D721Med (cell line): ENCODE measurements at regions not wholly inside any gene's neighbourhood (a gene's known extent, or its start where the extent isn't known, plus 50 kb on each side); places are given as distances from the start of the nearest gene placed in this dataset.

Experiments
- DNase-seq: peaks from one replicate; pipeline ENCODE4 v3.0.0; 2011; ENCODE audit warnings: low spot score; ENCODE audit not compliant: insufficient read length
- FAIRE-seq: peaks from 2 replicates; lab custom pipeline; 2011; peaks lifted over from hg19 to GRCh38; lab: Jason Lieb, UNC
- TF ChIP-seq, protein P1 (sequence below): IDR thresholded peaks from 2 replicates; pipeline ENCODE4 v1.5.1; 2012; ENCODE audit warnings: mild to moderate bottlenecking, control low read depth; ENCODE audit not compliant: insufficient read depth; ENCODE audit errors: missing control alignments

DNA sequence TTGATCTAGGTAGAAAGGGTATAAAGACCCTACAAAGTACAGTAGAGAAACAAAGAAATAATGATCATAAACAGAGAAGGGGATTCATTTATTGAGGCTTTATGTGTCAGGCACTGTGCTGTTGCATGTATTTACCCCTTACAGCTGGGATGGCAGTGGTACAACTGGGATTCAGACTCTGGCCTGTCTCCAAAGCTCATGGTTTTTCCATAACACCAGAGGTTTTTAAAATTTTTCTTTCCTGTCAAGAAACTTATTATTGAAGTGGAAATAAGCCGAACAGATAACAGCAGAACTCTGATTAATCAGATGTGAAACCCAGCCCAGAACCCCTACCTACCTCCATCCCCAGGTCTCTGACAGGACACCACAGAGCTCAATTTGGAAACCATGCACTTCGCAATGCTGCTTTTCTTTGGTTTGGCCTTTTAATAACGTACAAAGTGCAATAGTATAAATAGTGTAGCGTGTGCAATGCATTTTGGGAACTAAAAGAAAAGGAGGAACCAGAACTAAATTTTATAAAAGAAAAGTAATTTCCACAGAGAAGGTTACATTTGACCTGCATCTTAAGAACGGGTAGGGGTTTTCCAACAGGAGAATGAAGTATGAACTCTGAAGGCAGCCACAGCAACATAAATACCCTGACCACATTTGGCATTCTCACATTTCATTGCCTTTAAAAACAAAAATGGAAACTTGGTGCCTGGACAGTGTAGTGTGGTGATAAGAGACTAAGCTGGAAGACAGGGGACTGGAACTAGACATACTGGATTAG lies 92.0 kb upstream of the S1PR1 start:
- TF ChIP-seq, protein P1, sequence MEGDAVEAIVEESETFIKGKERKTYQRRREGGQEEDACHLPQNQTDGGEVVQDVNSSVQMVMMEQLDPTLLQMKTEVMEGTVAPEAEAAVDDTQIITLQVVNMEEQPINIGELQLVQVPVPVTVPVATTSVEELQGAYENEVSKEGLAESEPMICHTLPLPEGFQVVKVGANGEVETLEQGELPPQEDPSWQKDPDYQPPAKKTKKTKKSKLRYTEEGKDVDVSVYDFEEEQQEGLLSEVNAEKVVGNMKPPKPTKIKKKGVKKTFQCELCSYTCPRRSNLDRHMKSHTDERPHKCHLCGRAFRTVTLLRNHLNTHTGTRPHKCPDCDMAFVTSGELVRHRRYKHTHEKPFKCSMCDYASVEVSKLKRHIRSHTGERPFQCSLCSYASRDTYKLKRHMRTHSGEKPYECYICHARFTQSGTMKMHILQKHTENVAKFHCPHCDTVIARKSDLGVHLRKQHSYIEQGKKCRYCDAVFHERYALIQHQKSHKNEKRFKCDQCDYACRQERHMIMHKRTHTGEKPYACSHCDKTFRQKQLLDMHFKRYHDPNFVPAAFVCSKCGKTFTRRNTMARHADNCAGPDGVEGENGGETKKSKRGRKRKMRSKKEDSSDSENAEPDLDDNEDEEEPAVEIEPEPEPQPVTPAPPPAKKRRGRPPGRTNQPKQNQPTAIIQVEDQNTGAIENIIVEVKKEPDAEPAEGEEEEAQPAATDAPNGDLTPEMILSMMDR, result no peak
- DNase-seq (no peak), FAIRE-seq (no peak)

GRCh38 chr1:101142244-101142643 lies 94.6 kb upstream of the S1PR1 start:
- DNase-seq (no peak), FAIRE-seq (no peak)
- TF ChIP-seq, protein P1, result no peak

DNA sequence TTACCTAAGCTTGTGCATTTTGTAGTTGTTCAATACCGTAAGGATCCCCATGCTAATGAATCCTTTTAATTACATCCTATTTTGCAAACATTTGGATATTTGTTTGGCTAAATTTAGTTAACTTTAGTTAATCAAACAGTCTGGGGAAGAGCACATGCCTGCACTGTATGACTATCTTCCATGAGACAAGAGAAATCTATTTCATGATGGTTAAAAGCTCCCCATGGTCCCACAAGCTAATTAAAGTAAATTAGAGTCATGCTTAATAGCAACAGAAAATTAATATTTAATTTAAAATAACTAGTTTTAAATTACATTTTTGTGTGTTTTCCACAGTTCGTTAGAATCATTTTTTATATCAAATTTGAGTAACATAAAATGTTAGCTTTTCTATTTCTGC lies 95.4 kb upstream of the S1PR1 start:
- TF ChIP-seq, protein P1, result no peak
- DNase-seq, result no peak
- FAIRE-seq, result no peak

DNA sequence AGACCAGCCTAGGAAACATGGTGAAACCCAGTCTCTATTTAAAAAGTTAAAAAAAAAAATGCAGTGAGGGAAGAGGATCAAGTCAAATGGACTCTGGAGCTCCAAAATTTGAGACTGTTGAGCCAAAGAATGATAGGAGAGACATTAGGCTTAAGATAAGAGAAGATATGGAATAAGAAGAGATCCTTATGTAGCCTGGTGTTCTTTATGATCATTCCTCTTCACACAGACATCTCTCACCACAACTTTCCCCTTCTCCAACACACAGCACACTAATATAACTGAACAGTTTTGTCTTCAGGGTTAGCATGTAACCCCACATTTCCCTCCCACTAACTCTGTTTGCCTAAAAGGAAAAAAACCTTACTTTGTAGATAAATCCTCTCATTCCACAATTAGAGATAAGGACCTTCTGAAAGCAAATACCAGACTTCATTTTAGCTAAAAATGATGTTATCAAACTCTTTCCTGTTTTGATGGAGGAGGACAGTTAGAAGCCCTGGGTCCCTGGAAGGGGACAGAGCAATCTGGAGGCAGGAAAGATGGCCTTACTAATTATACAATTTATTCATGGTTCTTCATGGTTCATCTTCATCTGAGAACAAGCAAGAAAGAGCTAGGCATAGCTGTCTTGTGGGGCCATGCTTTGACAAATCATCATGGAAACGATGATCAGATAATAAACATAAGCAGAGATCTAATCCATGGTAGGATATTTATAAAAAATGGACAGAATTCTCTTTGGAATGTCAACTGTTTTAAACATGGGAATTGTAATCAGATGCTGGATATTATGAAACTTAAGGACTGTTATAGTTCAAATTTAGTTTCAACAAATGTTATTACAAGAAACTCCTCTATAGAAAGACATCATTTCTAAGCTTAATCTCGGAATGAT lies 96.7 kb upstream of the S1PR1 start:
- TF ChIP-seq, protein P1, result no peak
- DNase-seq (no peak), FAIRE-seq (peak; percentile 32)

GRCh38 chr1:101139130-101139529 lies 97.7 kb upstream of the S1PR1 start:
- no peak for FAIRE-seq
- no peak for DNase-seq
- TF ChIP-seq, protein P1, result no peak

GRCh38 chr1:101137144-101138126 lies 99.4 kb upstream of the S1PR1 start:
- TF ChIP-seq, protein P1, result no peak
- FAIRE-seq (no peak), DNase-seq (no peak)
